ENCODE measurements at regions not wholly inside any gene's neighbourhood (a gene's known extent, or its start where the extent isn't known, plus 50 kb on each side); places are given as distances from the start of the nearest gene placed in this dataset.

- TF ChIP-seq CTCF (conservative IDR thresholded peaks at IDR 0.05 in 1 of 2, IDR thresholded peaks at IDR 0.05 in 1 of 2; ENCODE audit: extremely low read depth in 1 of 2, insufficient read depth in 1 of 2, low read depth in 1 of 2, low read length in 2 of 2), result no peak
- TF ChIP-seq EZH2 (IDR thresholded peaks at IDR 0.05; ENCODE audit: borderline replicate concordance, low read length), result no peak
Measured at GRCh38 chr2:44086629-44087028, 82.0 kb upstream of the PPM1B start.

Data from mammary epithelial cell (primary cell).